HEK293 (cell line): ENCODE measurements at regions not wholly inside any gene's neighbourhood (a gene's known extent, or its start where the extent isn't known, plus 50 kb on each side); places are given as distances from the start of the nearest gene placed in this dataset.

Source experiments
- CTCF ChIA-PET: fragments of 350-600 bp; formaldehyde crosslinking; extraction: SDS; loops from one replicate; lab custom pipeline; 2021; ENCODE audit warnings: antibody characterized with exemption; lab: Yijun Ruan, JAX
- POLR2A ChIA-PET: fragments of 300-600 bp; formaldehyde crosslinking; extraction: SDS; loops from one replicate; lab custom pipeline; 2020; ENCODE audit warnings: antibody characterized with exemption, inconsistent platforms; lab: Yijun Ruan, JAX
- H3K27ac ChIP-seq: fragments of 200-500 bp; sonication (Bioruptor generic); 2 replicates; pipeline ENCODE4 v1.5.1; 2014; ENCODE audit warnings: low read depth, low read length, control low read depth, inconsistent platforms; ENCODE audit errors: extremely low read depth
- H3K36me3 ChIP-seq, 2 experiments: fragments of 200-500 bp in 1 of 2; sonication (Bioruptor generic) in 1 of 2; 1 replicate in 1 of 2; 2 replicates in 1 of 2; pipeline ENCODE4 v1.5.1; 2014 to 2017; ENCODE audit warnings: inconsistent platforms in 2 of 2, low read length in 2 of 2; ENCODE audit not compliant: control insufficient read depth in 2 of 2, insufficient read depth in 1 of 2
- H3K4me1 ChIP-seq: fragments of 200-500 bp; sonication (Bioruptor generic); 2 replicates; pipeline ENCODE4 v1.5.1; 2014; ENCODE audit warnings: mild to moderate bottlenecking, low read length, inconsistent platforms; ENCODE audit not compliant: control insufficient read depth, insufficient read depth
- H3K4me3 ChIP-seq: 2 replicates; pipeline ENCODE4 v1.5.1; 2011; ENCODE audit warnings: low read depth, mild to moderate bottlenecking, control low read depth, low read length, moderate library complexity
- H3K9me3 ChIP-seq: fragments of 200-500 bp; sonication (Bioruptor generic); 2 replicates; pipeline ENCODE4 v1.5.1; 2014; ENCODE audit warnings: low read depth, low read length, inconsistent platforms; ENCODE audit not compliant: control insufficient read depth, insufficient read depth
- ATF2 ChIP-seq: fragments of 450-650 bp; formaldehyde crosslinking; IDR thresholded peaks from 2 replicates; pipeline ENCODE4 v1.5.1; 2016; ENCODE audit warnings: missing biosample characterization, missing genetic modification characterization, low read depth
- FEZF1 ChIP-seq: fragments of 450-650 bp; formaldehyde crosslinking; IDR thresholded peaks from 2 replicates; pipeline ENCODE4 v1.5.1; 2016; ENCODE audit warnings: missing biosample characterization, missing genetic modification characterization
- GLIS1 ChIP-seq: fragments of 450-650 bp; formaldehyde crosslinking; IDR thresholded peaks from 2 replicates; pipeline ENCODE4 v1.5.1; 2016; ENCODE audit warnings: missing biosample characterization, missing genetic modification characterization
- SETDB1 ChIP-seq: IDR thresholded peaks from one replicate; pipeline ENCODE4 v1.6.1; 2017; ENCODE audit warnings: mild to moderate bottlenecking, low read length, moderate library complexity, mixed read lengths; ENCODE audit not compliant: insufficient read length
- ZBTB26 ChIP-seq: fragments of 450-650 bp; formaldehyde crosslinking; optimal IDR thresholded peaks from 2 replicates; pipeline ENCODE3; 2016; ENCODE audit warnings: missing biosample characterization, mild to moderate bottlenecking, missing genetic modification characterization
- ZBTB6 ChIP-seq: fragments of 450-650 bp; formaldehyde crosslinking; IDR thresholded peaks from 2 replicates; pipeline ENCODE4 v1.5.1; 2017; ENCODE audit warnings: missing biosample characterization, missing genetic modification characterization
- ZFP3 ChIP-seq: fragments of 450-650 bp; formaldehyde crosslinking; IDR thresholded peaks from 2 replicates; pipeline ENCODE4 v1.5.1; 2016; ENCODE audit warnings: low read depth, missing biosample characterization, missing genetic modification characterization
- ZFP41 ChIP-seq: fragments of 450-650 bp; formaldehyde crosslinking; IDR thresholded peaks from 2 replicates; pipeline ENCODE4 v1.5.1; 2016; ENCODE audit warnings: missing biosample characterization, missing genetic modification characterization, borderline replicate concordance
- ZNF114 ChIP-seq: fragments of 450-650 bp; formaldehyde crosslinking; IDR thresholded peaks from 2 replicates; pipeline ENCODE4 v1.5.0; 2017; ENCODE audit warnings: missing biosample characterization, missing genetic modification characterization
- ZNF2 ChIP-seq: fragments of 450-650 bp; formaldehyde crosslinking; IDR thresholded peaks from 2 replicates; pipeline ENCODE4 v1.5.1; 2016; ENCODE audit warnings: missing biosample characterization, missing genetic modification characterization
- ZNF26 ChIP-seq: fragments of 450-650 bp; formaldehyde crosslinking; IDR thresholded peaks from 2 replicates; pipeline ENCODE4 v1.5.1; 2016; ENCODE audit warnings: missing biosample characterization, missing genetic modification characterization
- ZNF266 ChIP-seq: fragments of 450-650 bp; formaldehyde crosslinking; IDR thresholded peaks from 2 replicates; pipeline ENCODE4 v1.5.1; 2016; ENCODE audit warnings: missing biosample characterization, missing genetic modification characterization, low read depth
- ZNF354C ChIP-seq: fragments of 450-650 bp; formaldehyde crosslinking; IDR thresholded peaks from 2 replicates; pipeline ENCODE4 v1.5.1; 2016; ENCODE audit warnings: missing biosample characterization, missing genetic modification characterization, low read depth, borderline replicate concordance
- ZNF391 ChIP-seq: fragments of 450-650 bp; formaldehyde crosslinking; IDR thresholded peaks from 2 replicates; pipeline ENCODE4 v1.5.1; 2016; ENCODE audit warnings: low read depth, missing biosample characterization, missing genetic modification characterization, borderline replicate concordance
- ZNF426 ChIP-seq: fragments of 450-650 bp; formaldehyde crosslinking; IDR thresholded peaks from 2 replicates; pipeline ENCODE4 v1.5.1; 2017; ENCODE audit warnings: missing biosample characterization, missing genetic modification characterization, mild to moderate bottlenecking, inconsistent platforms, moderate library complexity
- ZNF433 ChIP-seq: fragments of 450-650 bp; formaldehyde crosslinking; IDR thresholded peaks from 2 replicates; pipeline ENCODE4 v1.5.1; 2016; ENCODE audit warnings: missing biosample characterization, missing genetic modification characterization, low read depth
- ZNF48 ChIP-seq: fragments of 450-650 bp; formaldehyde crosslinking; IDR thresholded peaks from 2 replicates; pipeline ENCODE4 v1.5.1; 2016; ENCODE audit warnings: missing biosample characterization, missing genetic modification characterization
- ZNF626 ChIP-seq: fragments of 450-650 bp; sonication (Bioruptor Pico); formaldehyde crosslinking; IDR thresholded peaks from 2 replicates; pipeline ENCODE4 v1.5.1; 2018; ENCODE audit warnings: missing biosample characterization, missing genetic modification characterization, inconsistent platforms
- ZNF660 ChIP-seq: fragments of 450-650 bp; IDR thresholded peaks from 2 replicates; pipeline ENCODE4 v1.5.1; 2018; ENCODE audit warnings: missing biosample characterization, mild to moderate bottlenecking, missing genetic modification characterization
- ZNF670 ChIP-seq: fragments of 450-650 bp; formaldehyde crosslinking; IDR thresholded peaks from 2 replicates; pipeline ENCODE4 v1.5.1; 2016; ENCODE audit warnings: missing biosample characterization, missing genetic modification characterization, low read depth
- ZNF747 ChIP-seq: fragments of 450-650 bp; formaldehyde crosslinking; IDR thresholded peaks from 2 replicates; pipeline ENCODE4 v1.5.1; 2016; ENCODE audit warnings: missing biosample characterization, missing genetic modification characterization

- TF ChIP-seq ZNF670 (no peak), ZNF26 (tag by site-specific recombination) (no peak)
Measured at GRCh38 chr3:77976079-77976478, 936.2 kb downstream of the ROBO2 start (continued).

GRCh38 chr3:78003090-78003489, 963.2 kb downstream of the ROBO2 start:
- H3K27ac ChIP-seq = no peak overlapping the region

GRCh38 chr3:78004571-78004970, 964.7 kb downstream of the ROBO2 start:
- H3K9me3 ChIP-seq = no peaks in the 10 kb centered on the region
- H3K4me3 ChIP-seq = no peak overlapping the region
- ChIA-PET POLR2A (no interaction called here), CTCF (no interaction called here)
- H3K4me1 ChIP-seq = no peaks in the 10 kb centered on the region
- no peak overlapping the region for H3K27ac ChIP-seq
- no peaks in the 10 kb centered on the region for H3K36me3 ChIP-seq
- no peak for TF ChIP-seq ZNF660
- no peak for TF ChIP-seq ZBTB26
- no peak for TF ChIP-seq ZFP41
- no peak for TF ChIP-seq ZNF114 (tag by site-specific recombination)
- TF ChIP-seq ZBTB6 (tag by site-specific recombination) = no peak

More at GRCh38 chr3:78003090-78003489, 963.2 kb downstream of the ROBO2 start:
- H3K9me3 ChIP-seq = no peaks in the 10 kb centered on the region
- H3K4me1 ChIP-seq = no peaks in the 10 kb centered on the region
- POLR2A ChIA-PET = no interaction called here
- H3K36me3 ChIP-seq = no peaks in the 10 kb centered on the region
- H3K4me3 ChIP-seq = no peak overlapping the region
- TF ChIP-seq ATF2 (tag by site-specific recombination) = no peak
- TF ChIP-seq ZNF433 = no peak
- TF ChIP-seq ZNF626 (tag by site-specific recombination) = no peak
- TF ChIP-seq FEZF1 (tag by site-specific recombination) = no peak
- TF ChIP-seq ZFP3 (tag by site-specific recombination) = no peak
- TF ChIP-seq ZNF426 (tag by site-specific recombination) = no peak
- no peak for TF ChIP-seq ZNF48 (tag by site-specific recombination)
- TF ChIP-seq ZNF266 (tag by site-specific recombination) = no peak
- no peak for TF ChIP-seq ZNF2 (tag by site-specific recombination)
- no peak for TF ChIP-seq ZNF391
- no peak for TF ChIP-seq GLIS1 (tag by site-specific recombination)
- no peak for TF ChIP-seq SETDB1
- TF ChIP-seq ZNF354C (tag by site-specific recombination) = no peak
- no peak for TF ChIP-seq ZNF747 (tag by site-specific recombination)
- CTCF ChIA-PET = no interaction called here
